CD8-positive, alpha-beta memory T cell (primary cell): ENCODE measurements at regions not wholly inside any gene's neighbourhood (a gene's known extent, or its start where the extent isn't known, plus 50 kb on each side); places are given as distances from the start of the nearest gene placed in this dataset.

Experiments
- CTCF ChIA-PET: fragments of 350-600 bp; sonication (Branson Sonifier 250); formaldehyde crosslinking; loops from one replicate; lab custom pipeline; 2021; ENCODE audit warnings: antibody characterized with exemption; lab: Charles Lee
- POLR2A ChIA-PET: fragments of 350-600 bp; sonication (Branson Sonifier 250); formaldehyde crosslinking; loops from one replicate; lab custom pipeline; 2021; ENCODE audit warnings: antibody characterized with exemption; lab: Charles Lee
- DNase-seq, 5 donors: peaks; one replicate each; pipeline versions ENCODE4 v3.0.0 to v3.0.0-alpha.2; 2020 to 2022; ENCODE audit warnings: mixed read lengths in 1 of 5
- H3K27ac ChIP-seq: one replicate; pipeline ENCODE4 v1.7.0; 2013; ENCODE audit warnings: low read depth, mild to moderate bottlenecking, low read length, moderate library complexity
- H3K27me3 ChIP-seq: 2 replicates; pipeline ENCODE4 v1.7.0; 2013; ENCODE audit warnings: low read length, mild to moderate bottlenecking; ENCODE audit not compliant: insufficient read depth, poor library complexity, severe bottlenecking
- H3K36me3 ChIP-seq: 2 replicates; pipeline ENCODE4 v1.7.0; 2013; ENCODE audit warnings: mild to moderate bottlenecking, low read length, moderate library complexity; ENCODE audit not compliant: insufficient read depth
- H3K4me1 ChIP-seq: 2 replicates; pipeline ENCODE4 v1.7.0; 2013; ENCODE audit warnings: mild to moderate bottlenecking, low read length, moderate library complexity; ENCODE audit not compliant: insufficient read depth
- H3K4me3 ChIP-seq: 2 replicates; pipeline ENCODE4 v1.7.0; 2013; ENCODE audit warnings: mild to moderate bottlenecking, low read length
- H3K9me3 ChIP-seq: 2 replicates; pipeline ENCODE4 v1.7.0; 2013; ENCODE audit warnings: mild to moderate bottlenecking, low read length
- H3K27ac Mint-ChIP-seq, 8 donors: one replicate each; pipeline ENCODE4 v1.8.0; 2020 to 2021; ENCODE audit warnings: mixed read lengths in 8 of 8, mild to moderate bottlenecking in 6 of 8, inconsistent platforms in 3 of 8, moderate library complexity in 3 of 8
- H3K27me3 Mint-ChIP-seq, 2 donors: one replicate each; pipeline ENCODE4 v1.8.0; 2020 to 2021; ENCODE audit warnings: mixed read lengths in 2 of 2, mild to moderate bottlenecking in 1 of 2, moderate library complexity in 1 of 2
- H3K36me3 Mint-ChIP-seq, 3 donors: one replicate each; pipeline ENCODE4 v1.8.0; 2020 to 2021; ENCODE audit warnings: mixed read lengths in 3 of 3, inconsistent platforms in 1 of 3, mild to moderate bottlenecking in 1 of 3
- H3K4me1 Mint-ChIP-seq, 3 donors: one replicate each; pipeline ENCODE4 v1.8.0; 2020 to 2021; ENCODE audit warnings: mixed read lengths in 3 of 3, inconsistent platforms in 1 of 3, mild to moderate bottlenecking in 1 of 3
- H3K4me3 Mint-ChIP-seq, 7 donors: one replicate each; pipeline ENCODE4 v1.8.0; 2020 to 2021; ENCODE audit warnings: mixed read lengths in 7 of 7, mild to moderate bottlenecking in 6 of 7, moderate library complexity in 4 of 7, inconsistent platforms in 2 of 7
- H3K9me3 Mint-ChIP-seq, 5 donors: one replicate each; pipeline ENCODE4 v1.8.0; 2020 to 2022; ENCODE audit warnings: mixed read lengths in 5 of 5, mild to moderate bottlenecking in 3 of 5, moderate library complexity in 2 of 5, inconsistent platforms in 1 of 5

DNA sequence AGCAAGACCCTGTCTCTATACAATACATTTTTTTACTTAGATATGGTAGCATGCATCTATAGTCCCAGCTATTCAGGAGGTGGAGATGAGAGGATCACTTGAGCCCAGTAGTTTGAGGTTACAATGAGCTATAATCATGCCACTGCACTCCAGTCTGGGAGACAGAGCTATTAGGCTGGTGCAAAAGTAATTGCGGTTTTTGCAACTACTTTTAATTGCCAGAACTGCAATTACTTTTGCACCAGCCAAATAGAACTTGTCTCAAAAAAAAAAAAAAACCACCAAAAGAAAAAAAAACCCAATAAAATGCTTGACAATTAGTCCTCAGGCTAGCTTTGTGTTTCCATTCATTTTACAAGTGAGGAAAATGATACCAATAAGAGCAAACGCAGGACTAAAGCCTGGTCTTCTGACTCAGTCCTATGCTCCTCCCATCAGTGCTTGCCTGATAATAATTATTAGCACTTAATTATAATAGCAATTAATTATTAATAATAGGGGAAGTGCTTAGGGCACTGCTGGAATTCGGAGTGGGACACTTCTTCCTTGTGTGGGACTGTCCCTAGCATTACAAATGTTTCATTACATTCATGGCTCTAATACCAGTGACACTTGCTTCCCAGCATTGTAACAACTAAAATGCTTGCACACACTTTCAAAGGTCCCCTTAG is 73.1 kb upstream of the TAF1L start:
- Mint-ChIP-seq H3K9me3 (peaks cover 0 to 6% (median 3%) of the 10 kb centered on the region in 5 donors), H3K27me3 (peaks cover 5 to 17% of the 10 kb centered on the region in 2 donors), H3K4me3 (no peak overlapping the region), H3K36me3 (no peaks in the 10 kb centered on the region), H3K27ac (no peak overlapping the region), H3K4me1 (no peaks in the 10 kb centered on the region)
- Histone ChIP-seq H3K4me3 (no peak overlapping the region), H3K27ac (no peak overlapping the region), H3K36me3 (no peaks in the 10 kb centered on the region), H3K9me3 (no peaks in the 10 kb centered on the region), H3K4me1 (no peaks in the 10 kb centered on the region), H3K27me3 (no peaks in the 10 kb centered on the region)
- ChIA-PET CTCF (no interaction called here), POLR2A (no interaction called here)
- DNase-seq, result no peak

GRCh38 chr9:32709871-32710270 is 73.5 kb upstream of the TMEM215 start:
- H3K4me3 ChIP-seq, result no peak overlapping the region
- no peak overlapping the region for H3K4me3 Mint-ChIP-seq
- H3K27ac Mint-ChIP-seq, result no peak overlapping the region
- no peaks in the 10 kb centered on the region for H3K9me3 ChIP-seq
- no peak overlapping the region for H3K27ac ChIP-seq
- CTCF ChIA-PET, result no interaction called here
- no peaks in the 10 kb centered on the region for H3K4me1 ChIP-seq
- peaks cover 0 to 6% (median 3%) of the 10 kb centered on the region in 5 donors for H3K9me3 Mint-ChIP-seq
- no peaks in the 10 kb centered on the region for H3K4me1 Mint-ChIP-seq
- H3K27me3 ChIP-seq, result no peaks in the 10 kb centered on the region
- H3K36me3 Mint-ChIP-seq, result no peaks in the 10 kb centered on the region
- no peaks in the 10 kb centered on the region for H3K36me3 ChIP-seq
- H3K27me3 Mint-ChIP-seq, result peaks cover 4 to 15% of the 10 kb centered on the region in 2 donors
- POLR2A ChIA-PET, result no interaction called here
- no peak for DNase-seq

- H3K27me3 ChIP-seq, result no peaks in the 10 kb centered on the region
- no peak overlapping the region for H3K4me3 ChIP-seq
- H3K4me3 Mint-ChIP-seq, result no peak overlapping the region
- DNase-seq, result no peak
- H3K36me3 Mint-ChIP-seq, result no peaks in the 10 kb centered on the region
- H3K27me3 Mint-ChIP-seq, result peaks cover 0 to 14% of the 10 kb centered on the region in 2 donors
- no peaks in the 10 kb centered on the region for H3K9me3 ChIP-seq
- H3K27ac ChIP-seq, result no peak overlapping the region
- no peaks in the 10 kb centered on the region for H3K4me1 ChIP-seq
- no peaks in the 10 kb centered on the region for H3K36me3 ChIP-seq
- CTCF ChIA-PET, result no interaction called here
- H3K4me1 Mint-ChIP-seq, result no peaks in the 10 kb centered on the region
- peaks cover 0 to 3% (median 0%) of the 10 kb centered on the region in 5 donors for H3K9me3 Mint-ChIP-seq
- POLR2A ChIA-PET, result no interaction called here
- H3K27ac Mint-ChIP-seq, result no peak overlapping the region
Measured at GRCh38 chr9:32716425-32716824, 66.9 kb upstream of the TMEM215 start.

GRCh38 chr9:32716955-32717543 is 66.3 kb upstream of the TMEM215 start:
- Mint-ChIP-seq H3K27me3 (peaks cover 0 to 14% of the 10 kb centered on the region in 2 donors), H3K4me3 (no peak overlapping the region), H3K4me1 (no peaks in the 10 kb centered on the region), H3K36me3 (no peaks in the 10 kb centered on the region), H3K27ac (no peak overlapping the region), H3K9me3 (peaks cover 0 to 3% (median 0%) of the 10 kb centered on the region in 5 donors)
- Histone ChIP-seq H3K4me1 (no peaks in the 10 kb centered on the region), H3K27me3 (no peaks in the 10 kb centered on the region), H3K4me3 (no peak overlapping the region), H3K27ac (no peak overlapping the region), H3K36me3 (no peaks in the 10 kb centered on the region), H3K9me3 (no peaks in the 10 kb centered on the region)
- CTCF ChIA-PET, result no interaction called here
- DNase-seq, result no peak
- POLR2A ChIA-PET, result no interaction called here

- Histone ChIP-seq H3K4me3 (no peak overlapping the region), H3K9me3 (no peaks in the 10 kb centered on the region), H3K36me3 (no peaks in the 10 kb centered on the region), H3K27ac (no peak overlapping the region), H3K27me3 (no peaks in the 10 kb centered on the region), H3K4me1 (no peaks in the 10 kb centered on the region)
- ChIA-PET POLR2A (no interaction called here), CTCF (no interaction called here)
- Mint-ChIP-seq H3K4me3 (no peak overlapping the region), H3K9me3 (peaks cover 0 to 3% (median 2%) of the 10 kb centered on the region in 5 donors), H3K4me1 (no peaks in the 10 kb centered on the region), H3K27ac (no peak overlapping the region), H3K27me3 (peaks cover 5 to 17% of the 10 kb centered on the region in 2 donors), H3K36me3 (no peaks in the 10 kb centered on the region)
- DNase-seq, result no peak
Measured at GRCh38 chr9:32722704-32723103, 60.6 kb upstream of the TMEM215 start.

- no peaks in the 10 kb centered on the region for H3K36me3 Mint-ChIP-seq
- DNase-seq, result no peak
- Histone ChIP-seq H3K4me1 (no peaks in the 10 kb centered on the region), H3K27ac (no peak overlapping the region), H3K27me3 (no peaks in the 10 kb centered on the region), H3K9me3 (no peaks in the 10 kb centered on the region), H3K4me3 (no peak overlapping the region), H3K36me3 (no peaks in the 10 kb centered on the region)
- ChIA-PET POLR2A (no interaction called here), CTCF (no interaction called here)
- no peak overlapping the region for H3K27ac Mint-ChIP-seq
- H3K27me3 Mint-ChIP-seq, result peaks cover 5 to 10% of the 10 kb centered on the region in 2 donors
- H3K9me3 Mint-ChIP-seq, result peaks cover 5 to 9% (median 6%) of the 10 kb centered on the region in 5 donors
- H3K4me1 Mint-ChIP-seq, result no peaks in the 10 kb centered on the region
- H3K4me3 Mint-ChIP-seq, result no peak overlapping the region
Measured at GRCh38 chr9:32723789-32724325, 59.5 kb upstream of the TMEM215 start.

- peaks cover 5 to 7% (median 6%) of the 10 kb centered on the region in 5 donors for H3K9me3 Mint-ChIP-seq
- no peak overlapping the region for H3K4me3 Mint-ChIP-seq
- Histone ChIP-seq H3K36me3 (no peaks in the 10 kb centered on the region), H3K27me3 (no peaks in the 10 kb centered on the region), H3K9me3 (no peaks in the 10 kb centered on the region), H3K27ac (no peak overlapping the region), H3K4me1 (no peaks in the 10 kb centered on the region), H3K4me3 (no peak overlapping the region)
- H3K27me3 Mint-ChIP-seq, result peaks cover 3 to 5% of the 10 kb centered on the region in 2 donors
- POLR2A ChIA-PET, result no interaction called here
- DNase-seq, result no peak
- CTCF ChIA-PET, result no interaction called here
- H3K36me3 Mint-ChIP-seq, result no peaks in the 10 kb centered on the region
- H3K27ac Mint-ChIP-seq, result no peak overlapping the region
- H3K4me1 Mint-ChIP-seq, result no peaks in the 10 kb centered on the region
Measured at GRCh38 chr9:32725066-32725860, 58.1 kb upstream of the TMEM215 start.

GRCh38 chr9:32728181-32728580 is 55.2 kb upstream of the TMEM215 start:
- no peaks in the 10 kb centered on the region for H3K4me1 Mint-ChIP-seq
- Histone ChIP-seq H3K9me3 (no peaks in the 10 kb centered on the region), H3K27ac (no peak overlapping the region), H3K4me1 (no peaks in the 10 kb centered on the region), H3K36me3 (no peaks in the 10 kb centered on the region), H3K27me3 (no peaks in the 10 kb centered on the region), H3K4me3 (no peak overlapping the region)
- no peaks in the 10 kb centered on the region for H3K36me3 Mint-ChIP-seq
- ChIA-PET CTCF (no interaction called here), POLR2A (no interaction called here)
- H3K9me3 Mint-ChIP-seq, result peaks cover 5 to 7% (median 6%) of the 10 kb centered on the region in 5 donors
- peak overlapping the region in 1 of 8 donors; percentile 16 for H3K27ac Mint-ChIP-seq
- DNase-seq, result no peak
- H3K4me3 Mint-ChIP-seq, result no peak overlapping the region
- H3K27me3 Mint-ChIP-seq, result peaks cover 3 to 5% of the 10 kb centered on the region in 2 donors
